HCT116 (cell line): ENCODE measurements at regions not wholly inside any gene's neighbourhood (a gene's known extent, or its start where the extent isn't known, plus 50 kb on each side); places are given as distances from the start of the nearest gene placed in this dataset.

ENCODE experiments used
- ATAC-seq: fragments of 200-7000 bp; cut with Tn5 transposase; 2 replicates; pipeline ENCODE4 v1.9.1; 2020; ENCODE audit warnings: mild to moderate bottlenecking, moderate library complexity
- BruUV-seq: library from RNA; stranded (reverse); fragments of 400-500 nt; replicated peaks from 2 replicates; lab custom pipeline; 2021; lab: Mats Ljungman, UMichigan
- CTCF ChIA-PET: fragments of 300-600 bp; sonication (Branson Sonifier 250); formaldehyde crosslinking; loops from one replicate; lab custom pipeline; 2021; ENCODE audit warnings: antibody characterized with exemption; lab: Charles Lee
- POLR2A ChIA-PET: fragments of 300-600, 350-600 bp; sonication (Branson Sonifier 250); formaldehyde crosslinking; loops from one replicate; lab custom pipeline; 2021; ENCODE audit warnings: antibody characterized with exemption; lab: Charles Lee
- RAD21 ChIA-PET, 2 experiments: fragments of 300-600 bp; sonication (Branson Sonifier 250); formaldehyde crosslinking; loops; one replicate each; lab custom pipeline; 2023; ENCODE audit warnings: low total read pairs in 2 of 2; ENCODE audit not compliant: uncharacterized antibody in 2 of 2, unreplicated experiment in 2 of 2, low non-redundant PET in 1 of 2; lab: Charles Lee
- DNase-seq: peaks from one replicate; pipeline ENCODE4 v3.0.0-alpha.2; 2010; ENCODE audit warnings: low read depth, low spot score
- H2AFZ ChIP-seq: fragments of 200-600 bp; shearing (Covaris generic), sonication (generic); 2 replicates; pipeline ENCODE4 v1.6.1; 2017; ENCODE audit warnings: low read depth, mixed run types, mixed read lengths, antibody characterized with exemption, low read length; ENCODE audit not compliant: poor library complexity, severe bottlenecking
- H3K27ac ChIP-seq: 2 replicates; pipeline ENCODE4 v1.5.1; 2012; ENCODE audit warnings: low read depth, low read length
- H3K27me3 ChIP-seq: fragments of 200-600 bp; sonication (generic); 2 replicates; pipeline ENCODE4 v1.6.1; 2016; ENCODE audit warnings: mixed run types, low read length, mixed read lengths; ENCODE audit not compliant: insufficient read depth
- H3K36me3 ChIP-seq, 2 experiments: fragments of 200-500 bp in 1 of 2; fragments of 200-600 bp in 1 of 2; sonication (Bioruptor generic) in 1 of 2; sonication (generic) in 1 of 2; 2 replicates each; pipeline versions ENCODE4 v1.5.1 to v1.6.1; 2014 to 2016; ENCODE audit warnings: low read length in 2 of 2, inconsistent platforms in 1 of 2, mixed read lengths in 1 of 2, mixed run types in 1 of 2; ENCODE audit not compliant: insufficient read depth in 2 of 2, control insufficient read depth in 1 of 2
- H3K4me1 ChIP-seq, 2 experiments: fragments of 200-600 bp in 1 of 2; sonication (generic) in 1 of 2; 2 replicates each; pipeline versions ENCODE4 v1.5.1 to v1.6.1; 2012 to 2017; ENCODE audit warnings: low read length in 2 of 2, inconsistent platforms in 1 of 2, mild to moderate bottlenecking in 1 of 2, mixed read lengths in 1 of 2, mixed run types in 1 of 2, moderate library complexity in 1 of 2; ENCODE audit not compliant: insufficient read depth in 2 of 2, control insufficient read depth in 1 of 2
- H3K4me2 ChIP-seq: fragments of 200-600 bp; sonication (generic); 2 replicates; pipeline ENCODE4 v1.6.1; 2017; ENCODE audit warnings: mixed run types, low read length, mixed read lengths
- H3K4me3 ChIP-seq, 2 experiments: fragments of 200-600 bp in 1 of 2; sonication (generic) in 1 of 2; replicated peaks in 1 of 2; 2 replicates each; pipeline ENCODE4 v1.5.1; 2011 to 2016; ENCODE audit warnings: low read length in 2 of 2, control low read depth in 1 of 2, low read depth in 1 of 2, mild to moderate bottlenecking in 1 of 2, mixed read lengths in 1 of 2, mixed run types in 1 of 2
- H3K79me2 ChIP-seq: fragments of 200-600 bp; sonication (generic); 2 replicates; pipeline ENCODE4 v1.6.1; 2017; ENCODE audit warnings: mild to moderate bottlenecking, mixed run types, low read length, moderate library complexity, mixed read lengths; ENCODE audit not compliant: insufficient read depth
- H3K9ac ChIP-seq: fragments of 200-600 bp; sonication (generic); 2 replicates; pipeline ENCODE4 v1.6.1; 2016; ENCODE audit warnings: low read length, mixed read lengths
- H3K9me2 ChIP-seq: fragments of 200-600 bp; sonication (generic), shearing (Covaris generic); 2 replicates; pipeline ENCODE4 v1.6.1; 2017; ENCODE audit warnings: mixed run types, mild to moderate bottlenecking, moderate library complexity; ENCODE audit not compliant: insufficient read depth
- H3K9me3 ChIP-seq, 2 experiments: fragments of 200-500 bp in 1 of 2; fragments of 200-600 bp in 1 of 2; sonication (Bioruptor generic) in 1 of 2; sonication (generic) in 1 of 2; 2 replicates each; pipeline ENCODE4 v1.6.1; 2014 to 2017; ENCODE audit warnings: low read length in 2 of 2, mixed read lengths in 2 of 2, inconsistent platforms in 1 of 2, low read depth in 1 of 2, mild to moderate bottlenecking in 1 of 2, mixed run types in 1 of 2, moderate library complexity in 1 of 2; ENCODE audit not compliant: control insufficient read depth in 1 of 2, insufficient read depth in 1 of 2
- H4K20me1 ChIP-seq: fragments of 200-600 bp; sonication (generic), shearing (Covaris generic); 2 replicates; pipeline ENCODE4 v1.6.1; 2017; ENCODE audit warnings: mixed run types, mild to moderate bottlenecking, moderate library complexity; ENCODE audit not compliant: insufficient read depth
- CBX3 ChIP-seq: IDR thresholded peaks from 2 replicates; pipeline ENCODE4 v1.6.1; 2012; ENCODE audit warnings: low read depth
- CEBPB ChIP-seq: IDR thresholded peaks from 2 replicates; pipeline ENCODE4 v1.6.1; 2012; ENCODE audit warnings: low read depth
- EGR1 ChIP-seq: IDR thresholded peaks from 2 replicates; pipeline ENCODE4 v1.6.1; 2012; ENCODE audit warnings: low read depth
- EZH2 ChIP-seq: fragments of 200-600 bp; sonication (generic); IDR thresholded peaks from 2 replicates; pipeline ENCODE4 v1.6.1; 2017; ENCODE audit warnings: antibody characterized with exemption, mixed run types
- JUND ChIP-seq: IDR thresholded peaks from 2 replicates; pipeline ENCODE4 v1.6.1; 2012
- MAX ChIP-seq: IDR thresholded peaks from 2 replicates; pipeline ENCODE4 v1.6.1; 2012
- POLR2A ChIP-seq: IDR thresholded peaks from 2 replicates; pipeline ENCODE4 v1.7.0; 2011; ENCODE audit warnings: borderline replicate concordance; ENCODE audit not compliant: insufficient read depth, insufficient read length; ENCODE audit errors: extremely low read depth
- POLR2AphosphoS5 ChIP-seq: IDR thresholded peaks from 2 replicates; pipeline ENCODE4 v1.6.1; 2011; ENCODE audit warnings: mild to moderate bottlenecking, low read depth, low read length, moderate library complexity
- REST ChIP-seq: IDR thresholded peaks from 2 replicates; pipeline ENCODE4 v1.6.1; 2012; ENCODE audit warnings: low read depth
- SP1 ChIP-seq: IDR thresholded peaks from 2 replicates; pipeline ENCODE4 v1.6.1; 2012; ENCODE audit warnings: low read depth
- SRF ChIP-seq: IDR thresholded peaks from 2 replicates; pipeline ENCODE4 v1.6.1; 2012; ENCODE audit warnings: low read depth
- TCF7L2 ChIP-seq: IDR thresholded peaks from 2 replicates; pipeline ENCODE4 v1.7.0; 2011; ENCODE audit warnings: borderline replicate concordance, inconsistent platforms; ENCODE audit not compliant: insufficient read depth, insufficient read length; ENCODE audit errors: extremely low read depth
- ZNF274 ChIP-seq: fragments of 200-500 bp; sonication (Bioruptor generic); IDR thresholded peaks from 2 replicates; pipeline ENCODE4 v1.6.1; 2014; ENCODE audit warnings: mild to moderate bottlenecking, low read depth, low read length, inconsistent platforms
- intact Hi-C: fragments of 100-400 bp; cut with micrococcal nuclease; formaldehyde crosslinking; loops from 2 replicates; pipeline ENCODE4 v1.10.0; 2022
- TF ChIP-seq, protein P1 (sequence below): IDR thresholded peaks from 2 replicates; pipeline ENCODE4 v1.6.1; 2011; ENCODE audit warnings: mild to moderate bottlenecking, low read length, moderate library complexity; ENCODE audit not compliant: insufficient replicate concordance; ENCODE audit errors: extremely low read depth

DNA sequence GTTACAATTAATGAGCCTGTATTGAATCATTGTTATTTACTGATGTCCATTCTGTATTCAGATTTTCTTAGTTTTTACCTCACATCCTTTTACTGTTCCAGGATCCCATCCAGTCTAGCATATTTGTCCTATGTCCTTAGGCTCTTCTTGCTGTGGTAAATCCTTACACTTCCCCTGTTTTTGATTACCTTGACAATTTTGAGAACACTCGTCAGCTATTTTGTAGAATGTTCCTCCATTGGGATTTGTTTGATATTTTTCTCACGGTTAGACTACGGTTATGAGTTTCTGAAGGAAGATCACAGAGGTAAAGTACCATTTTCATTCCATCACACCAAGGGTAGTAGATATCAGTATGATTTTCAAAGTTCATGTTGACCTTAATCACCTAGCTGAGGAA is 202.3 kb downstream of the AKAIN1 start (continued):
- TF ChIP-seq ZNF274 = no peak
- TF ChIP-seq REST = no peak
- no peak for TF ChIP-seq POLR2AphosphoS5
- no peak for TF ChIP-seq SP1
- TF ChIP-seq EGR1 = no peak
- TF ChIP-seq CEBPB = no peak
- no peak for TF ChIP-seq JUND
- no peak for TF ChIP-seq POLR2A

- ATAC-seq (no peak), DNase-seq (no peak)
- H3K4me1 ChIP-seq = no peaks in the 10 kb centered on the region
- no TSS peak for BruUV-seq
- no peak overlapping the region for H2AFZ ChIP-seq
- no peak overlapping the region for H3K9ac ChIP-seq
- CTCF ChIA-PET = no interaction called here
- H3K36me3 ChIP-seq = no peaks in the 10 kb centered on the region
- RAD21 ChIA-PET = no interaction called here
- POLR2A ChIA-PET = no interaction called here
- no peak overlapping the region for H3K4me3 ChIP-seq
- intact Hi-C loops = no loop called here
- no peaks in the 10 kb centered on the region for H3K9me2 ChIP-seq
- peaks cover 11 to 26% of the 10 kb centered on the region in 2 experiments; a peak in 2 of 4 replicates for H3K9me3 ChIP-seq
- H3K79me2 ChIP-seq = no peaks in the 10 kb centered on the region
- no peak overlapping the region for H3K4me2 ChIP-seq
- no peaks in the 10 kb centered on the region for H3K27me3 ChIP-seq
- H3K27ac ChIP-seq = no peak overlapping the region
- no peaks in the 10 kb centered on the region for H4K20me1 ChIP-seq
- TF ChIP-seq SP1 = no peak
- no peak for TF ChIP-seq SRF
- no peak for TF ChIP-seq CEBPB
- TF ChIP-seq MAX = no peak
- TF ChIP-seq EGR1 = no peak
- no peak for TF ChIP-seq CBX3
- TF ChIP-seq TCF7L2 = no peak
- TF ChIP-seq, protein P1, sequence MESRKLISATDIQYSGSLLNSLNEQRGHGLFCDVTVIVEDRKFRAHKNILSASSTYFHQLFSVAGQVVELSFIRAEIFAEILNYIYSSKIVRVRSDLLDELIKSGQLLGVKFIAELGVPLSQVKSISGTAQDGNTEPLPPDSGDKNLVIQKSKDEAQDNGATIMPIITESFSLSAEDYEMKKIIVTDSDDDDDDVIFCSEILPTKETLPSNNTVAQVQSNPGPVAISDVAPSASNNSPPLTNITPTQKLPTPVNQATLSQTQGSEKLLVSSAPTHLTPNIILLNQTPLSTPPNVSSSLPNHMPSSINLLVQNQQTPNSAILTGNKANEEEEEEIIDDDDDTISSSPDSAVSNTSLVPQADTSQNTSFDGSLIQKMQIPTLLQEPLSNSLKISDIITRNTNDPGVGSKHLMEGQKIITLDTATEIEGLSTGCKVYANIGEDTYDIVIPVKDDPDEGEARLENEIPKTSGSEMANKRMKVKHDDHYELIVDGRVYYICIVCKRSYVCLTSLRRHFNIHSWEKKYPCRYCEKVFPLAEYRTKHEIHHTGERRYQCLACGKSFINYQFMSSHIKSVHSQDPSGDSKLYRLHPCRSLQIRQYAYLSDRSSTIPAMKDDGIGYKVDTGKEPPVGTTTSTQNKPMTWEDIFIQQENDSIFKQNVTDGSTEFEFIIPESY = no peak
- TF ChIP-seq REST = no peak
- TF ChIP-seq ZNF274 = no peak
- no peak for TF ChIP-seq EZH2
Measured at GRCh38 chr18:4987452-4988405, 209.3 kb downstream of the AKAIN1 start.
